Stimulated activated naive CD8-positive, alpha-beta T cell treated with anti-CD3 and anti-CD28 coated beads, Interleukin-15, Interleukin-2, amounts not matched to agents 100 U/mL and 50 U/mL, for 24 hours (primary cell): ENCODE measurements at regions not wholly inside any gene's neighbourhood (a gene's known extent, or its start where the extent isn't known, plus 50 kb on each side); places are given as distances from the start of the nearest gene placed in this dataset.
A peak's percentile ranks its signal among the peaks of the same experiment; 100 is the strongest.
"Not testable (repeated sequence)": the region's sequence is repeated elsewhere in the genome, so short reads cannot be mapped to it uniquely, and the experiment has no call there.

ENCODE experiments used
- ATAC-seq: fragments of 150-1000 bp; cut with Tn5 transposase; one replicate; pipeline ENCODE4 v1.10.0; 2021
- DNase-seq: peaks from one replicate; pipeline ENCODE4 v3.0.0; 2021

GRCh38 chr3:31053299-31053698 is 158.8 kb upstream of the GADL1 start:
- DNase-seq (no peak), ATAC-seq (no peak)

DNA sequence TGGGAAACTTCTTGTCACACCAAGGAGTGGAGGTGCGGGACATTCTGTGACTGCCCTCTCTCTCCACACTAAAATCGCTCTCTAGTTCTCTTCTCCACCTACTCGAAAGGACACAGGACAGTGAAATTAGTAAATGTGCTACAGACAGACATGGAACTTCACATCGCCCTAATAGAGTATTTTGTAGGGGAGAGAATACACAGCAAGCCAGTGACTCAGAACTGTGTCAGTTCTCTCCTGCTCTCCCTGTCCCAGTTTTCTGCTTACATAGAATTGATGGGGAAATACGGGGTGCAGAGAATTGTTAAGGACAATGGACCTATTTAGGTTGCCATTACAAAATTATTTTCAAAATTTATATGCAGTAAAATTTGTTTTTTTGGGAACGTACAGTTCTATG is 159.6 kb upstream of the GADL1 start:
- ATAC-seq (no peak), DNase-seq (no peak)

DNA sequence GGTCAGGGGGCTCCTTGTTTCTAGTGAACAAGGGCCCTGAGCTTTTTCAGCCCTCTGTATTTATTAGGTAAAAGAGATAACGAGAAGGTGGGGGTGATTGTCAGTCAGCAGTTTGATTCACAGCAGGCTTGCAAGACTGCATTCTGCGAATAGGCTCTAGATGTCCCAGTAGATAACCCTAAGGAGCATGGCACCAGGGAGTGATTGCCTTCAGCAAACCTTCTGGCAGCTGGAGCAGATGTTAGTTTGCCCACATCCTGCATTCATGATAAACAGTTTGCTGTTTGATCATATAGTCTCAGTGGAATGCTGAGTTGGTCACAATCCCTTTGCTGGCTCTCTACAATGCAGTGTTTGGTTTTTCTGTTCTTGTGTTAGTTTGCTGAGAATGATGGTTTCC is 161.3 kb upstream of the GADL1 start:
- no peak for ATAC-seq
- DNase-seq, result no peak

DNA sequence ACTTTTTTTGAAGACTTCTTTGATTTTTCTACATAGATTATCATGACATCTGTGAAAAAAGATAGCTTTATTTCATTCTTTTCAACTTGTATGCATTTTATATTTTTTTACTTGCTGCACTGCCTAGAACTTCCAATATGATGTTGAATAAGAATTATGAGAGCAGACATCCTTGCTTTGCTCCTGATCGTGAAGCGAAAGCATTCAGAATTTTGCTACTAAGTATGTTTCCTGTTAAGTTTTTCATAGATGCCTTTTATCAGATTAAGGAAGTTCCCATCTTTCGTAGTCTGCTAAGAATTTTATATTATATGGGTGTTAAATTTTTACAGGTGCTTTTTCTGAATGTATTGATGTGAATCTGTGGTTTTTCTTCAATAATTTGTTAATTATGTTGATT is 163.4 kb upstream of the GADL1 start:
- ATAC-seq, result no peak
- no peak for DNase-seq

- no peak for ATAC-seq
- DNase-seq, result no peak
These were observed 169.6 kb upstream of the GADL1 start for GRCh38 chr3:31064021-31064420.

GRCh38 chr3:31065765-31066164 is 171.3 kb upstream of the GADL1 start:
- DNase-seq, result no peak
- no peak for ATAC-seq

GRCh38 chr3:31067004-31067403 is 172.5 kb upstream of the GADL1 start:
- no peak for DNase-seq
- ATAC-seq, result no peak

DNA sequence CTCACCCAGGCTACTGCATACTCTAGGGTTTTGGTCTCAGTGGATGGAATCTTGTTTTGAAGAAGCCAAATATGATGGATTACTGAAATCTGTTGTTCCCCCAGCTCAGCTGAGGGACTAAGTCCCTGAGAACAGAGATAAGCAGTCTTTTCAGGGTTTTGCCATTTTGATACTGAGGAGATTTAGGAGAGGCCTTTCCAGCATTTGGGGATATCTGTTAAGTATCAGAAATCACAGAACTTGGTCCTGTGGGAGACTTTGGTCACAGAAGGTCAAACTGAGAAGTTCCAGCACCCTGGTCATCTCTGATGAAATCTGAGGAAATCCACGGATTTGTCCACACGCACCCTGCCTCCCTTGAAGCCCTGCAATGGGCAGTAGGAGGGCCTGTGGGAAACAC is 181.0 kb upstream of the GADL1 start:
- ATAC-seq (no peak), DNase-seq (no peak)

- DNase-seq (no peak), ATAC-seq (no peak)
These were observed 181.4 kb upstream of the GADL1 start for GRCh38 chr3:31075876-31076275.

GRCh38 chr3:31077021-31077601 is 182.7 kb upstream of the GADL1 start:
- ATAC-seq (peak; percentile 99), DNase-seq (peak; percentile 43)

DNA sequence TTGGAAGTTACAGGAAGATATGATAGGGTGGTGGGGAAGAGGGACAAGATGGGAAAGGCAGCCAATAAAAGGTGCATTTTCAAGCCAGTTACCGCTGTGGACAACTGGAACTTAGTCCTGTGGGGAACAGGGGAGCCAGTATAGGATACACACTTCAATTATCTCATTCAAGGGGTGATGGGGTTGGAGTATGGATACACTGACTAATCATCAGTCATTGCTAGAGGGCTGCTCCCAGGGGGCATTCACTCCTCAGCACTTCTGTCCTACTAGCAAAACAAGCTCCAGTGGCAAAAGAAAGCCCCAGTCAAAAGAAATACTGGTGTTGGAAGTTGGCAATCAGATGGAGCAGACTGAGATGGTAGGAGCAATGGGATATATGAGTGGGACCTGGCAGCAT is 183.4 kb upstream of the GADL1 start:
- ATAC-seq, result no peak
- DNase-seq, result no peak

GRCh38 chr3:31079689-31080088 is 185.2 kb upstream of the GADL1 start:
- DNase-seq, result no peak
- no peak for ATAC-seq

- DNase-seq (no peak), ATAC-seq (no peak)
These were observed 186.7 kb upstream of the GADL1 start for GRCh38 chr3:31081018-31081662.

- ATAC-seq (no peak), DNase-seq (no peak)
These were observed 191.7 kb upstream of the GADL1 start for GRCh38 chr3:31086148-31086547.

DNA sequence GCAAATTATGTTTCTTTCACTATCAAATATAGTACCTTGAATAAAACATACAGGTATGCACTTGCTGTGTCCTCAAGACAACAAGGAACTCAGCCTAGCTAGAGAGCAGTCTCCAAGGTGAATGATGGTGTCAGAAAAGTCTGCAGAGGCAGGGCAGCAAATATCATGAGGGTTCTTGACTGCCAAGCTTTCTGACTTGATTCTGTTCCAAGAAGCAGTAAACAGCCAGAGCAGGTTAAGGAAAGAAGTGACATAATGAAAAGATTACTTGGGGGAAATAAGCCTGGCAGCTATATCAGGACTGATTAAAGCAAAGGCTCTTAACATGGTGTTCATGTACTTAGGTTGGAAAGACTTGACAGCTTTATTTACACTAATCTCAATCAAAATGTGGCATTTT is 192.2 kb upstream of the GADL1 start:
- DNase-seq, result no peak

GRCh38 chr3:31091748-31092147 is 197.3 kb upstream of the GADL1 start:
- ATAC-seq (no peak), DNase-seq (no peak)

More for the DNA sequence above, 192.2 kb upstream of the GADL1 start:
- no peak for ATAC-seq

DNA sequence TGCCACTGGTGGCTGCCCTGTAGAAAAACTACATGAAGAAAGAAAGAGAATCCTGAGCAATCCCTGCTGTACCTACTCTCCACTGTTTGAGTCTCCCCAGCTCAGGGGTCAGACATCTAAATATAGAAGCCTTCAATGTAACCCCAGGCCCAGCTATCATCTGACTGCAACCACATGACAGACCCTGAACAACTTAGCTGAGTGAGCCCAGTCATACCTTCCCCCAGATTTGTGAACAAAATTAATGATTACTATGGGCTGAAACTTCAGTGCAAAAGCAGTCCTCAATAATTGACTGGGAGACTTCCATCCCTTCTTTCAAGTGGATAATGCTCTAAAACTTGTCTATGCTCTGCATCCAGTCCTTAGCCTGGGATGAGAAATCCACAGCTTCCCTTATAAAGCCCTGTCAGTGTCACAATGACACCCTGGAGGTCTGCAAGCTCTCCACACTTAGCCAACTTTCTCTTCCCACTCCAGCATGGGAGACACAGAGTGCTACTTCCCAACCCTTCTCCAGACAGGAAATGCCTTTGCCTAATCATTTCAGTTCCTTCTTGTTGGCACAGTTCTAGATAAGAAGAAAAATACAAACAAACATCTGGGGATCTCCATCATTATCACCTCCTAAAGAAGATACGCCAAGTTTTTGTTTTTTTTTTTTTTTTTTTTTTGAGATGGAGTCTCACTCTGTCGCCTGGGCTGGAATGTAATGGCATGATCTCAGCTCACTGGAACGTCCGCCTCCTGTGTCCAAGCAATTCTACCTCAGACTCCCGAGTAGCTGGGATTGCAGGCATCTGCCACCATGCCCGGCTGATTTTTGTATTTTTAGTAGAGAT is 198.5 kb upstream of the GADL1 start:
- ATAC-seq (no peak), DNase-seq (no peak)

- ATAC-seq (no peak), DNase-seq (no peak)
These were observed 199.1 kb upstream of the GADL1 start for GRCh38 chr3:31093606-31094005.

DNA sequence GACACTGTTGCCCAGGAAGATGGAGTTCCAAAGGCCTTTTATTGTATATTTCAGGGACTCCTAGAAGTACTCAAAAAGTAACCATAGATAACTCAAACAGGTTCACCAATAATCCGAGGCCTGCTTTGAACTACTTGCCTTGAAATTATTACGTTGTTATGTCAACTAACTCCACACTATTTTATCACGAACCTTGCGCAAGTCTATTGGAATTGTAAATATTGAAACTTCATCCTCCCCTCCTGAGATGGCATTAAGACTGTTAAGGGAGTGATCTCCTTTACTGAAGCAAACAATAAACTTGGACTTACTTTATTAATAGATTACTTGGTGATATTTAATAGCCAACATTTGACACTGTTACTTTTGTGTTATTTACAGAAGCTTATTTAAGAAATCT is 199.6 kb upstream of the GADL1 start:
- ATAC-seq (no peak), DNase-seq (no peak)

DNA sequence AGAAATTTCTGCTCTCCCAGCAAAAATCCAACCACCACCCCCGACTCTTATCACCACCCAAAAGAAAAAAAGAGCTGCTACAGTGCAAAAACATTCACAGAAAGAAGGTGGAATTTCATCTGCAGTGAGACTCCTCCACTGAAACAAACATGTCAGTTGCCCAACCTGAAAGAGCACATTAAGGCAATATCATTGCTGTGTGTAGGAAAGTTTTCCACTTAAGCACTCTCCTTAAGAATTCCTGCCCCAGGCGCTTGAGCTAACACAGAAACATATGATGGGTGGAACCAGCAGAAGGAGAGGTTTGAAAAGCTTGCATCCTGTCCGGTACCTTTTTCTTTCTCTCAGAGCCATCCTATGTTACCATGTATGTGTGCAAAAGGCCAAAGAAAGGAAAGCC is 200.8 kb upstream of the GADL1 start:
- no peak for ATAC-seq
- no peak for DNase-seq

- DNase-seq, result no peak
These were observed 202.4 kb upstream of the GADL1 start for GRCh38 chr3:31096661-31097395.

DNA sequence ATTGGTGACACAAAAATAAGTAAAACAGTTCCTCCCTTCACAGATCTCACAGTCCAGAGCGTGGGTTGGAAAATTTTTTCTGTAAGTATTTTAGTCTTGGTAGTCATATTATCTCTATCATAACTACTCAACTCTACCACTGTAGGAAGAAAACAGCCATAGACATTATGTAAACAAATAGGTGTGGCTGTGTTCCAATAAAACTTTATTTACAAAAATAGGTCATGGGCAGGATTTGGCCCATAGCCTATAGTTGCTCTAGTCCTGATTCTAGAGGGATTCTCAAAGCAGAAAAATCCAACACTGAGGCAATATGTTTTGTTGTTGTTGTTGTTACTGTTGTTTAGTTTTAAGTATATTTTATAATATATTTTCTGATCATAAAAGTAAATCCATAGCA is 206.1 kb upstream of the GADL1 start:
- DNase-seq, result no peak
- no peak for ATAC-seq

More at GRCh38 chr3:31096661-31097395, 202.4 kb upstream of the GADL1 start:
- no peak for ATAC-seq

- ATAC-seq, DNase-seq: not testable (repeated sequence)
These were observed 206.8 kb upstream of the GADL1 start for GRCh38 chr3:31101285-31101684.
